HG03159 (cell line): ENCODE measurements at regions not wholly inside any gene's neighbourhood (a gene's known extent, or its start where the extent isn't known, plus 50 kb on each side); places are given as distances from the start of the nearest gene placed in this dataset.
"Not testable (repeated sequence)": the region's sequence is repeated elsewhere in the genome, so short reads cannot be mapped to it uniquely, and the experiment has no call there.

Source experiments
- ATAC-seq: cut with Tn5 transposase; IDR thresholded peaks from one replicate; pipeline ENCODE4 v1.9.1; 2021; ENCODE audit warnings: mild to moderate bottlenecking, moderate library complexity; ENCODE audit not compliant: unreplicated experiment

DNA sequence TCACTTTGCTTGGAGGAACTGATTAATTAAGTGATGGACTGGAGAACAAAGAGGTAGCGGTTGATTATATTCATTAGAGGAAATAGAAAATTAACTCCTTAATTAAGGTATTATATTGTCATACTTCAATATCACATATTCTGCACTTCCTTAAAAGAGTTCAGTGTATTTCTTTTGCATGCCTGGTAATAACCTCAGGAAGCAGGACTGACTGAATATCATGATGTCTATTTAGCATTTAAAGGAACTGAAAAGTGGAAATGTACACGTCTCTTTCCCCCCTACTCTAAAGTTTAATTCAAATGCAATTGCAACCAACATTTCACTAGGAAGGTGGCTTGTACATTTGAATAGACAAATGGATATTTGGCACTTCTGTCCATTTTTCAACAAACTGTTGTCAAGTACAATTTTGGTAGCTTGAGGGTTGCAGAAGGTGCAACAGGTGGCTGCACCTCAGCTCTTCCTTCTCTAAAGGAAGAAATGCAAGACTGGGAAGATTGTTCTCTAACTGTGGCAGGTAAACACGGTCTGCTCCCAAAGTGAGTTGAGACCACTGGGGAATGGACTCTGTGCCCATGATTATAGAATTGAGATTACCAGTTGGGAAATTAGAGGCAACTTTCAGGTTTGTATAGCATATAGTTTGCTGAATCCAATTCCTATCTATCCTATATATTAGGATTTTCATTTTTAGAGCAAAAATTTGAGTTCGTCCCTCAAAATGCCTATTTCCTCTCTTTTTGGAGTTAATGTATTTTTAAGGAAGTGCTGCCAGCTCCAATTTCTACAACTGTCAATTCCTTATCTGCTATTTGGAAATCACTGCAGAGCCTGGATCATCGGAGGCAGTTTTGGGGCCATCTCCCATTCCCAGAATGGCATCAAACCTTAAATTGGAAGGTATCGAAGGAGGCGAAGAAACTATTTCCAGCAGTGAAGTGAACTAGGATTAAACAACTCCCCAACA, 98.9 kb upstream of the TAF11L2 start:
- peak; percentile 14 for ATAC-seq

DNA sequence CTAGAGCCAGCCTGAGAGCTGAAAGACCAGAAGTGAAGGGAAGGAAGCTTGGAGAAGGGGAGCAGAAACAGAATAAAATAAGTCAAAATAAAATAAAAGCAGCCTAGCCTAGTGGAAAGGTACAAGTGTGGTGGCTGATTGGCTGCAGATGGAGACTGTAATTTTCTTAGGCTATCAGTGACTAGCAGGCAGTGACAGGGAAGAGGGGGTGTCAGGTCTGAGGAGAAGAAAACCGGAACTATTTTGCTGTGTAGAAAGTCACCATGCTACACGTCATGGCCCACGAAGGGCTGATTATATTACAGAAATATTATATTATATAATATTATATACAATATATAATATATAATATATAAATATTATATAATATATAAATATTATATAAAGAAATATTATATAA, 98.1 kb upstream of the TAF11L2 start:
- ATAC-seq, result no peak

DNA sequence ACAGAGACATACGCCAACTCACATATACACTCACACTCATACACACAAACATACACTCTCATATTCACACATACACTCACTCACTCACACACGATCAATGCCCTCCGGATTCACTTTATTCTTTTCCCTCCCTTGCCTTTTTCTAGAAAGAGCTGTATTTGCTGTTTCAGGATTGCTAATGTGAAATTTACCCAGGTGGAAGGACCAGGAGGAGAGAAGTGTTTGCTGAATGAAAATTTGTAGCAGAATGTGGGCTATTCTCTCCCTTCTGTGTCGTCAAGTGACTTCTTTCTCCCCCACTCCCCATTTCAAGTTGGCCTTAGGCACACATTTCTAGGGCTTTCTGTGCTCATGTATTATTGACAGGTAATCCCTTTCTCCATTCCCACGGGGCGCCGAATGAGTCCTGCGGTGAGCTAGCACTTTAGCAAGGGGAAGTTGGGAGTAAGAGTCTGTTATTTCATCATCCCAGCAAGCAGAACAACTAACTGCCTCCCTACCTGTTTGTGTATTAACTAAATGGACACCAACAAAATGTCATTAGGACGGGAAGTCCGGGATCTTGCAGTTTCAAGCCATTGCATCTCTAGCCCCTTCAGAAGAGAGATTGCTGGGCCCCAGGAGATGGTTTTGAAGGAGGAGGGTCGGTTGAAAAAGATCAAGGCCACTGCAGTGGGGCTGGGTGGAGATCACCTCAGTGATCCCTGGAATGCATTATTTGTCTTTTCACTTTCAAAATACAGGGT, 97.1 kb upstream of the TAF11L2 start:
- no peak for ATAC-seq

DNA sequence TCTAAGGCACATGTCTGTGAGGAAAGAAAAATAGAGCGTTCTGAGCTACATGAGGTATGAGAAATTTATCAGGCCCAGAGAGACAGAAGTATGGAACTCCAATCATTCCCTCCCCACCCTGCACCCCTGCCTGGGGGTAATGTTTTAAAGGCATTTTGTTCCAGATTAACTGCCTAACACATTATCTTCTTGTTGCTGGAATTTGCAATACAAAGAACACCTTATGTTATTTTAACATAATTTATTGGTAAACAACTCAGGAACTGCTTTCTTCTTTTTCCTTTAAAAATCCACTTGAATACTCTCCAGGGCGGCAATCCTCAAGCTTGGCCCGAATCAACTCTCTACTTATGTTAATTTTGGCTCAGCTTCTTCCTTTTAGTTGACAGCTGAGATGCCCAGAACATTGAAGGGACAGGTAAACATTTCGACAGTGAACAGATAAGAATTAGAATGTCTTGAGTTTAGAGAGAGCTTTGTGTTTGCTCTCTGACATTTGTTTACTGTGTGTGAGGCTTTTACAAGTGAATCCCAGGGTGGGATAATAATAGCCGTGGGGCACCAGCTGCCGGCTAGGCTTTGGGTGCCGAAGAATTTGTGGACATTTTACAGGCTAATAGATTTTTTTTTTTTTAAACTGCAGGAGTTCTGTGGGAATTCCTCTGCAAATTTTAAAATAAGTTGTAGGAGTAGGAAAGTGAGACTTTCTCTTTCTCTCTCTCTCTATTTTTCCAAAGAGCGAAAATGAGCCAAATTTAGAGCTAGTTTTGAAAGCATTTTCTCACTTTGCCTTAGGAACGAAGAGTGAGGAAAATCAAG, 96.4 kb upstream of the TAF11L2 start:
- ATAC-seq, result no peak

DNA sequence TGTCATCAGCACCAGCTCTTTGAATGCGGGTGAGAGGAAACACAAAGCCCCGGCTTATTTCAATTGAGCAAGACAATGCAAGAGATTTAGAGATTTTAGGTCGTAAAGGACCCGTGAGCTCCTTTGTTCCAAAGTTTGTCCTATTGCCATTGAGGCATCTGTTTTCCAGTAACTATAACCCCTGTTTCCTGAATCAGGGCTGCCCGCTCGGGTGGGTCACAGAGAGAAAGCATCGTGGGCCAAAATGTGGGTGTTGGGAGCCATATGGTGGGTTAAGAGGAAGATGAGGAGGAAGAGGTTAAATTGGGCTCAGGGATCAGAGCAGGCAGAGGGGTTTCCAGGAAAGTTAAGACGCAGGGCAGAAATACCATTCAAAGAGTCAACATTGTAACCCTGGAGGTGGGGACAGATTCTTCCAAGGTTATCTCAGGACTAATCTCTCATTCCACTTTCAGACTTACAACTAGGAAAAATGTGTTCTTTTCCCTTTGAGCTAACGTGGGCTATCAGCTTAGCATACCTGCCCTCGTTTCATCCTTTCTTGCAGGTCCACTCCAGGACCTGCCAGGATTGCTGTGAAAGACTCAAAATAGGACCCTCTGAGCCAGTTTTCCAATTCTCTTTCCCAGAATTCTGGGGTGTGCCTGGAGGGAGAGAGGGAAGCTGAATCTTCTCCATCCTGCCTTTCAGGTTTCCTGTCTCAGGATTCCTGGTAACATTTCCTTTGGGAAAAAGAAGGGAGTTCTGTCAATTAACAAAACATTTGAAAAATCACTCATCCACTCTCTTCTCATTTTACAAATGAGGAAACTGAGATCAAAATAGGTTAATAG, 95.5 kb upstream of the TAF11L2 start:
- ATAC-seq, result no peak

DNA sequence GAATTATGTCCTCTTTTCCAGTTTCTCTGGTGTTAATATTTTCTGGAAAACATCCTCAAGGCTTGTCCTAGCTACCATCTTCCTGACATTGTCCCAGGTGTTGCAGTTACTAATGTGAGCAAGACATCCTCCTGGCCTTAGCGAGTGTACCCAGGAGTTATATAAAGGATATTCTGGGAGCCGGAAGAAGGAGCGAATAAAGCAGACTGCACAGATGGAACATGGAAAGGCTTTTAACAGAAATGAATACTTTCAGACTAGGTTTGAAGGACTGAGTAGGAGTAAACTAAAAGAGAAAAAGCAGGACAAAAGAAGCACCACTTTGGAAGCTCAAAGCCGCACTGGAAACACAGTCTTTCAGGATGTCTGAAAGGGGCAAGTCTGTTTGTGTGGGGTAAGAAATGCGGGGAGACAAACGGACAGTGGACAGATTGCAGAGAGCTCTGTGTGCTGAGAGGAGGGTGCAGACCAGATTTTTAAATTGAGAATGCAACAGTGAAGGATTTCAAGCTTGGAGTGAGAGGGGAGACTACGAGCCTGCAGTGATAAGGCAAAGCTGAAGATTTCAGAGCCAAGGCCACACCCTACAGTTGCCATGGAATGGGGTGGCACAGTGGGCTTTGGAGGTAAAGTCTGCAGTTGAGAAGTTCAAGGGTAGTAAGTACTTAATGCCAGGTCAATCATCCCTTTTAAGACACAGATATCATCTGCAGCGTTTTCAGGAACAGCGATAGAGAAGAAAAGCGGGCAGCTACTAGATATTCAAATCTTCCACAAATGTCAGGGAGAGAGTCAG, 94.1 kb upstream of the TAF11L2 start:
- ATAC-seq, result no peak

DNA sequence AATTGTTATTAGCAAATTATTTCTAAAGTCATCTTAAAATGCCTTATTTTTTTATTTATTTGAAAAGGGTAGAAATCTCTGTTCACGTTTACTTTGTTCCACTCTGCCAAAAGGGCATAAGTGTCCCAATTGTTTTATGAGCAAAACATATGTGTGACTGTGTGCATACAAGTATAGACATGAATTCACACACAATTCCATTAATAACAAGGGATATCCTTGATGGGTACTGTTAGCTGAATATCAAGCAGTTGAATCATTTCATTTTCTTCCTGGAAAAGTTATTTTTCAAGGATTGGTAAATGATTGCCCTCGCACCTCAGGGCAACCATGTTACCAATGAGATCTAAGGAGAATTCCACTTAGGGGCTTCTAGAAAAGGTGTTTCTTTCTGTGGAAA, 92.1 kb upstream of the TAF11L2 start:
- ATAC-seq, result no peak

DNA sequence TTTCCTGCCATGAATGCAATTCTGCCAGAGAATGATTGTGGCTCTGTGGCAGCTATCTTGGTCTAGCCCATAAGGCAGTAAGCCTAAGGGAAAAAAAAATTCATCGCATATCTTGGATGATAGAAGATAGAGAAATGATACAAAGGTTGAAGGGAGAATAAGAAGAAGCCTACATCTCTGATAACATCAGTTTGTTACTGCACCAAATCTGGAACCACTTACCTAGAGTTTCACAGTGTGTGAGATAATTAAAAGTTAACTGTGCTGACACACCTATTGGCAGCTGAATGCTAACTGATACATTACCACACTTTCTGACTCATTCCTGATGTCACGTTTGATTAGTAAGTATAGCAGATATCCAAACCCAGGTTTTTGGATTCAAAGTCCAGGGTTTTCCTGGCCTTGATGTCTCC, 91.6 kb upstream of the TAF11L2 start:
- ATAC-seq, result no peak

DNA sequence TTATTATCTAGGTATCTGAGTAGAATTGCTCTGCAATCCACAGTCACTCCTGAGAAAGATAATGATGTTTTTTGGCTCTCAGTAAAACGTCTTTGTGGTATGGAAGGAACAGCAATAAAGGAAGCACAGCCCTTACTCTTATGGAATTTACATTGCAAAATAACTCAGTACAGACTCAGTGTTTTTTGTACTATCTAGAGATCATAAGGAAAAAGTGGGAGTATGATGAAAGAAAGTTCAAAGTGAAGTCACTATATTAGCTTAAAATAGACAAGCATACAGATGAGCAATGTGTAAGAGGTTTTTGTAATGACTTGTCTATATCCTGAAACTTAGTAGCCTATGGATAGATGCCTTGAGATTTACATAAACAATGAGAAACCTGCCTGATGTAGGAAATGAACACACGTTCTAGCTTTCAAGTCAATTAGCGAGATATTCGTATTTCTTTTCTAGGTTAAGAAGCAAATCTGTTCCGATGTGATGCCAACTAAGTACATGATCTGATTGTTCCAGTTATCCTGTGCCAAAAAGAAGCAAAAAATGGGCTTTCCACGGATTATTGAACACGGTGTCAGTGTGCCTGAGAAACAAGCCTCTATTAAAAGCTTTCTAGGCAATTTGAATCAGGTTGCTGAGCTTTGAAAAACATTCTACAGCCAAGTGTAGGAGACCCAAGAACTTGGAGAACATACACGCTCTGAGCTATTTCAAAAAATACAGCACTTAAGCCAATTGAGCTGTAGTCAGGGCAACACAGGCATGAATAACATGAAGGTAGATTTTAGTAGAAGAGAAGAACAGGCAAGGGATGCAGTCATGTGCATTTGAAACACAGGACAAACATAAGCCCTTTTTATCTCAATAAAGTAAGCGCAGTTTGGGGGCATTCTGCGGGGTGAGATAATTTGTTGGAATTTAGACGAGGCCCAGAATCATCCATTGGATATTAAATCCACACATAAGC, 86.3 kb upstream of the TAF11L2 start:
- no peak for ATAC-seq

DNA sequence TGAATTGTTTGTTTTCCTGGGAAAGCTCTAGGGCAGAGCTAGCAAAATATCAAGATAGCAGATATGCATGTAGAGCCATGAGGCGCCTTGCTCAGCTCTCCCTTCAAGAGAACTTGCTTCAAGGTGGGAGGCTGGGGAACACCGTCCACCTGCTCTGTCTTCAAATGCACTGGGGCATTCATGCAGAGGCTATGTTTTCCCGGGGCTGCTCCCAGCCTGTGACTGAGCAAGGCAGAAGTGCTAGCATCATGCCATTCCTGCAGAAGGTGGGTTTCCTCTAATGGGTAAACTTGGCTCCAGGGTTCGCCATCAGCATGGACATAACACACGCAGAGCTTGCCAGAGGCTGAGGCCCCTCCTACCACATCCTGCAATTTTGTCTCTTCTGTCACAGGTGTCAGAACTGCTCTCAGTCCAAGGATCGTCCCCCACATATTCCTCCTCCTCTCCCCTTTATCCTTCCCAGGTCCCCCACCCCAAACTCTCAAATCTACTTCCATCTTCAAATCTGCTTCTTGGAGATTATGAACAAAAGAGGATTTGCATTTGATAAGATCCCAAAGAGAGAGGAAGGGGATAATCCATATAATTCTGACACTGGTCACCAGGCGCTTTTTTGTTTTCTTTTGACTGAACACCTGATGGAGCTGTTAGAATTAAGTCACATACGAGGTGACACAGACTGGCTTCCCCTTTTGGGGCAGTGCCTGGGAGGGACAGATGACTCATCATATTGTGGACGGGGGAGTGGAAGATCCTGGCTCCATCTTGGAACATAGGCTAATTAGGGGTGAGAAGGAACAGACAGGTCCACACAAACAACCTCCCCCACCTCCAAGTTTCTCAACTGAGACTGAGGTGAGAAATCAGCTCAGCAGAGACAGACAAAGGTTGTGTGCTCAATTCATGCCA, 85.0 kb upstream of the TAF11L2 start:
- ATAC-seq, result peak; percentile 79

DNA sequence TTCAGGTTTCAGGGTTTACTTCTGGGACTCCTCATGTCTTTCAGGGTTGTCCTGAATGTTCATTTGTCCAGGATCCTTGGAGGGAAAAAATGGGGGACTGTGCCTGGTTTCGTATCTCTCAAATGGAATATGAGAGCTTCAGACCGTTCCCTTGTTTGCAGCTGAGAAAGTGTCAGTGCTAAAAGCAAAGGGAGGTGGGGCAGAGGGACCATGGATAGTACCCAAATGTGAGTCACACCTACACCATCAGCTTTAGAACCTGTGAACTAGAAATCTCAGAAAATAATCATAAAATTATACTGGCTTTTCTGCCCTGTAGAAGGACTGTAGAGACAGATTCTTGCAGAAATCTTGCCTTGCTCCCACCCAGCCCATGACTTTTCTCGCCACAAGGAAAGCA, 84.3 kb upstream of the TAF11L2 start:
- peak; percentile 13 for ATAC-seq

DNA sequence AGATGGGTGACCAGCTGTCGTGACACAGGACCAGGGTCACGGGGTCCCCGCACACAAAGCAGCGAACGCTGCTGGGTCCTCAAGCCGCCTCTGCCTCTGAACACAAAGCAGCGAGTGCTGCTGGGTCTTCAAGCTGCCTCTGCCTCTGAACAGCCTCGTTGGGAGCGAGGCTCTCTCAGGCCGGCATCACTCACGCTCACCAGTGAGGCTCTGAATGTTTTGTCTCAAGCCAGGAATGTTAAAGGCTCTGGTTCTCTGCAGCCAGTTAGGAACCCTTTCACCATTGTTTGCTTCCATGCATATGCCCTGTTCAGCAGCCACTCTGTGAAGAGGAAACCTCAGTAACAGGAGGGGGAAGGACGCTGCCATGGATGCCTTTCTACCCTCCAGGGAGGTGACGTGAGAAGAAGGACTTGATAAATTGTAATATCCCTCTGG, 82.7 kb upstream of the TAF11L2 start:
- ATAC-seq, result no peak

DNA sequence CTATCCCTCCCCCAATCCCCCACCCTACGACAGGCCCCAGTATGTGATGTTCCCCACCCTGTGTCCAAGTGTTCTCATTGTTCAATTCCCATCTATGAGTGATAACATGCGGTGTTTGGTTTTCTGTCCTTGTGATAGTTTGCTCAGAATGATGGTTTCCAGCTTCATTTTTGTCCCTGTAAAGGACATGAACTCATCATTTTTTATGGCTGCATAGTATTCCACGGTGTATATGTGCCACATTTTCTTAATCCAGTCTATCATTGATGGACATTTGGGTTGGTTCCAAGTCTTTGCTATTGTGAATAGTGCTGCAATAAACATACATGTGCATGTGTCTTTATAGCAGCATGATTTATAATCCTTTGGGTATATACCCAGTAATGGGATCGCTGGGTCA, 81.7 kb upstream of the TAF11L2 start:
- not testable (repeated sequence) for ATAC-seq

DNA sequence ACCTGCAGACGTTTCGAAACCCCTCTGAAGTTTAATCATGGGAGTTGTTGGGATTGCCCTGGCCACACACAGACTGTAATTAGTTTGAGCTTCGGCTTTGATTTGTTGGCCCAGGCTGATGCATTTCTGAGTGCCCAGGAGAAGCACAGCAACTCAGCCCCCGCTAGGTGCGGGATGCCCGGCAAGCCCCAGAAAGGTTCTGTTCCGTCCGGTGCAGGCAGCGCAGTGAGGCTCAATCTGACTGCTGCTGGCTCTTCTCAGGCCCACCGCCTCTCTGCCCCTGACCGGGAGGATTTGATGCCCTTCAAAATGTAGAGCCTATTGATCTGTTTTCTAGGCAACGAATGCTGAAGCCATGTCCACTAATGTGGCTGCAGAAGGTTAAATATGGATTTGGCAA, 73.4 kb upstream of the TAF11L2 start:
- no peak for ATAC-seq

DNA sequence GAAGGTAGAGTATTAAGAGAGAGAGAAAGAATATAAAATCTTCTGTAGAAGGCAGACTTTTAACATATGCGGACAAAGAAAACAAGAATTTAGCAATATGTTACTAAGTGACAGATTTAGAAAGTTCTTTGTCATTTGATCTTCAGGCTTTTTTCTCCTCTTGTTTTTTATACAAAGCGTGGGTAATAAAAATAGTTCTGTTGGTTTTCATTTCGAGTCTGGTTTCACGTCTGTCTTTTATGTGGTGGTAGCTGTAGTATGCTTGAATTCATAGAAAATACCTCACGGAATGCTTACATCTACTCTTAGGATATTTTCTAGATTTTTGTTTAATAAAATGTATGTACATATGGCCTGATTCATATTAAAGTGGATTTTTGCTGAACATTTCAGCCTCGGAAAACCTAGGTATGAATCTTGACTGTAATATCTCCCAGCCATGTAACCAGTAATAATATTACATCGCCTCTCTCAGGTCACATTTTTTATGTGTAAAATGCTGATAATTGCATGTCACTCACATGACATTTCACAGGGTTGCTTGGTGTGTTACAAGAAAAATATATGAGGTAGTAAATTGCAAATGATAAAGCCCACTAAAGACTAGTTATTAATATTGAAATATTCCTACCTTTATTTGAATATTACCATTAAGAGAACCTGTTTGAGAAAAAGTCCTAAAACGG, 72.5 kb upstream of the TAF11L2 start:
- ATAC-seq, result no peak

DNA sequence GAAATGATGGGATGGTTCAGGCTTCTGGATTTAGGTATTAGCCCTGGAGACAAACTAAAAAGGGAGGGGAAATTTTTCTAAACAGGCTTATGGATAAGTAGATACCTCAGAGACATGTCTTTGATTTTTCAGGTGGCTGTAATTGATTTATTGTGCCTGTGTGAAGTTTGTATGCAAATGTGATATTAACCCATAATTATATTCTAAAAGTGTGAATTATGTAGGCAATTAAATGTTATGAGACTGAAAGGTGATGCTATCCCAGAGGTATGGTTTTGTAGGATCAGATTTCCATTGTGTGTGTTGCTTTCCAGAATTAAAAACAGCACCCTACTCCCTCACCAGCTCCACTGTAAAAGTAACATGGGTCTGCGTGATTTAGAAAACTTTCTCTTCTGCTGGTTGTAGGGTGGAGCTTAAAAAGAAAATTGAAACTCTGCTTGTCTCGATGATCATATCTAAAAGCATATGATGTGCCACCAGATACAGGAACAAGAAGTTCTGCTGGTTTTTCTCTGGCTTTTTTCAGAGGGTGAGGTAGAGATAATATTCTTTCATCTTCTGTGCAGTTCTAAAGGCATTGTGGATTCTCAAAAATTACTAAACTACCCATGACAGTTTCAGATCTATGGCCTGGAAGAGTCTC, 71.8 kb upstream of the TAF11L2 start:
- peak; percentile 92 for ATAC-seq
